ENCODE measurements at regions not wholly inside any gene's neighbourhood (a gene's known extent, or its start where the extent isn't known, plus 50 kb on each side); places are given as distances from the start of the nearest gene placed in this dataset.

- H3K14ac ChIP-seq (ENCODE audit: insufficient read length), result no peak overlapping the region
- no peak overlapping the region for H3K4me3 ChIP-seq (ENCODE audit: extremely low read depth in 1 of 4, insufficient read depth in 2 of 4, low read depth in 3 of 4, low read length in 4 of 4)
- no peak overlapping the region for H4K91ac ChIP-seq (replicated peaks; ENCODE audit: insufficient read length, low read length)
- H3K36me3 ChIP-seq (ENCODE audit: control insufficient read depth in 2 of 4, insufficient read depth in 4 of 4, low read length in 3 of 4), result no peaks in the 10 kb centered on the region
- no peaks in the 10 kb centered on the region for H3K4me1 ChIP-seq (replicated peaks in 1 of 4; ENCODE audit: control insufficient read depth in 3 of 4, insufficient read depth in 4 of 4, low read length in 3 of 4)
- no peak overlapping the region for H3K4ac ChIP-seq (replicated peaks; ENCODE audit: insufficient read length, low read depth, low read length)
- H3K79me1 ChIP-seq (ENCODE audit: low read depth, low read length), result no peaks in the 10 kb centered on the region
- no peak overlapping the region for H2BK15ac ChIP-seq (ENCODE audit: low read length)
- no peak overlapping the region for H3K27ac ChIP-seq (ENCODE audit: low read depth, low read length)
- H2AK5ac ChIP-seq (ENCODE audit: low read depth, low read length), result no peak overlapping the region
- H3K18ac ChIP-seq (ENCODE audit: extremely low read depth, low read length), result no peak overlapping the region
- no peak overlapping the region for H4K8ac ChIP-seq (ENCODE audit: extremely low read depth, insufficient read depth, low read length)
- H3K9ac ChIP-seq (replicated peaks in 1 of 4; ENCODE audit: extremely low read depth in 1 of 4, low read depth in 3 of 4, low read length in 3 of 4), result no peak overlapping the region
- DNase-seq (ENCODE audit: low read depth in 1 of 2, low spot score in 2 of 2) (no peak), FAIRE-seq (peak; percentile 50)
- H3K9me3 ChIP-seq (ENCODE audit: insufficient read depth in 2 of 2, low read depth in 1 of 2, low read length in 1 of 2), result no peaks in the 10 kb centered on the region
- H2BK20ac ChIP-seq (ENCODE audit: low read length), result no peak overlapping the region
- H2BK120ac ChIP-seq (replicated peaks; ENCODE audit: low read depth, low read length), result no peak overlapping the region
- H3K27me3 ChIP-seq (replicated peaks in 1 of 4; ENCODE audit: control insufficient read depth in 3 of 4, extremely low read depth in 1 of 4, insufficient read depth in 3 of 4, low read length in 3 of 4), result no peaks in the 10 kb centered on the region
- H3K4me2 ChIP-seq (ENCODE audit: insufficient read depth in 1 of 2, low read depth in 2 of 2, low read length in 2 of 2), result no peak overlapping the region
- H3K23ac ChIP-seq (ENCODE audit: insufficient read length), result no peak overlapping the region
- H3K23me2 ChIP-seq (ENCODE audit: low read depth, low read length), result no peaks in the 10 kb centered on the region
- no peak overlapping the region for H2AFZ ChIP-seq (ENCODE audit: low read length)
- no peak overlapping the region for H2BK5ac ChIP-seq (ENCODE audit: low read depth, low read length)
- no peaks in the 10 kb centered on the region for H4K20me1 ChIP-seq (replicated peaks in 1 of 2; ENCODE audit: control insufficient read depth in 1 of 2, insufficient read depth in 2 of 2, low read length in 2 of 2)
- CTCF ChIA-PET (ENCODE audit: partially characterized antibody), result no interaction called here
- H4K5ac ChIP-seq (ENCODE audit: insufficient read length, low read depth, low read length), result no peak overlapping the region
- no peak for TF ChIP-seq NANOG (IDR thresholded peaks at IDR 0.05; ENCODE audit: insufficient read depth, low read depth, low read length, poor library complexity, severe bottlenecking)
- no peak for TF ChIP-seq POU5F1 (IDR thresholded peaks at IDR 0.05; ENCODE audit: low read depth, low read length)
- no peak for TF ChIP-seq CBX5 (IDR thresholded peaks at IDR 0.05; ENCODE audit: low read depth, low read length)
- no peak for TF ChIP-seq KDM5A (IDR thresholded peaks at IDR 0.05; ENCODE audit: low read length)
- TF ChIP-seq USF2 (IDR thresholded peaks at IDR 0.05; ENCODE audit: low read length), result no peak
- no peak for TF ChIP-seq SIN3A (conservative IDR thresholded peaks at IDR 0.05 in 1 of 2, IDR thresholded peaks at IDR 0.05 in 1 of 2; ENCODE audit: low read depth in 1 of 2, low read length in 2 of 2)
- no peak for TF ChIP-seq RXRA (IDR thresholded peaks at IDR 0.05; ENCODE audit: insufficient read depth, low read depth, low read length)
- no peak for TF ChIP-seq EP300 (IDR thresholded peaks at IDR 0.05; ENCODE audit: borderline replicate concordance in 1 of 2, low read depth in 2 of 2, low read length in 2 of 2)
- TF ChIP-seq SRF (IDR thresholded peaks at IDR 0.05; ENCODE audit: low read depth, low read length), result no peak
- no peak for TF ChIP-seq CTBP2 (IDR thresholded peaks at IDR 0.05; ENCODE audit: borderline replicate concordance, insufficient read depth, insufficient read length, low read length)
- TF ChIP-seq KDM1A (IDR thresholded peaks at IDR 0.05; ENCODE audit: borderline replicate concordance, low read length), result no peak
- TF ChIP-seq KDM4A (IDR thresholded peaks at IDR 0.05; ENCODE audit: low read depth, low read length, severe bottlenecking), result no peak
- TF ChIP-seq CREB1 (IDR thresholded peaks at IDR 0.05), result no peak
- TF ChIP-seq POLR2A (IDR thresholded peaks at IDR 0.05; ENCODE audit: control extremely low read depth in 1 of 2, low read depth in 2 of 2, low read length in 2 of 2), result no peak
- TF ChIP-seq SIRT6 (IDR thresholded peaks at IDR 0.05; ENCODE audit: low read length), result no peak
- TF ChIP-seq JUND (IDR thresholded peaks at IDR 0.05; ENCODE audit: low read length), result no peak
- POLR2A ChIA-PET (ENCODE audit: partially characterized antibody), result no interaction called here
- H3K79me2 ChIP-seq (ENCODE audit: control insufficient read depth in 1 of 2, insufficient read depth in 2 of 2, low read length in 2 of 2), result no peaks in the 10 kb centered on the region
- H2BK12ac ChIP-seq (ENCODE audit: low read depth, low read length), result no peak overlapping the region
- no peak overlapping the region for H3K56ac ChIP-seq (replicated peaks; ENCODE audit: insufficient read length, low read depth, low read length)
These were observed 181.6 kb upstream of the POU3F4 start for GRCh38 chrX:83326539-83326938.

Data from H1 (cell line).